ENCODE measurements at regions not wholly inside any gene's neighbourhood (a gene's known extent, or its start where the extent isn't known, plus 50 kb on each side); places are given as distances from the start of the nearest gene placed in this dataset.

DNA sequence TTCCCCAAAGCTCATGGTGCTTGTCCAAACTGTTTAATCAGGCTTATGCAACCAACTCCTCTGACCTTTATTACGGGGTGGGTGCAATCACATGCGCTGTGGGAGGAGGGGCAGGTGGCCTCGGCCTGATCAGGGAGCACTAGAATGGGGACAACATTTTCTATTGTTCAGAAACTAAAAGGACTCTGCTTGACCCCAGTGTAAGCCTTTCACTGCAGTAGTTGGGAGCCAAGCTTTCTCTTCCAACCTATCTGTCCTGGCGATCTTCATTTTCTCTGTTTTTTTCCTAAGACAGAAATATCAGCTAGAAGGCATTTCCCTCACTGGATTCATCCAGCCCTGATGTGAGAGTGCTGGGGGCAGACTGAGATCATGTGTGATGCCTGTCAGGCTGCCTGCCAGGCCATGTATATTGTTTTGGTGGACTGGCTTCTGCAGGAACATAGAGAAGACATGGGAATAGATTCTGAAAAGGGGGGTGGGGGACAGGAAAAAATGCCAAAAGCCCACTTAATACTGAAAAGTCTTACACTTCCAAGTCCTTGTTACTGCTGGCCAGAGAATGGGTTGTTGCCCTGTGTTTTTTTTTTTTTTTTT, 627.0 kb upstream of the TBL1XR1 start (continued):
- TF ChIP-seq ZNF224 (CRISPR knock-in tag; IDR thresholded peaks at IDR 0.05), result no peak
- TF ChIP-seq JUN (CRISPR knock-in tag; IDR thresholded peaks at IDR 0.05), result peak; percentile 83; the same call in 1 of the 2 replicates
- TF ChIP-seq ZNF543 (CRISPR knock-in tag; IDR thresholded peaks at IDR 0.05), result 0 out of 2 replicates have a peak, but pooled peaks have one; percentile 28
- TF ChIP-seq KAT7 (CRISPR knock-in tag; IDR thresholded peaks at IDR 0.05; ENCODE audit: borderline replicate concordance), result peak; percentile 86
- no peak for TF ChIP-seq ZNF598 (CRISPR knock-in tag; IDR thresholded peaks at IDR 0.05; ENCODE audit: borderline replicate concordance)
- TF ChIP-seq SSRP1 (CRISPR knock-in tag; IDR thresholded peaks at IDR 0.05), result no peak; the same call in 1 of the 2 replicates

DNA sequence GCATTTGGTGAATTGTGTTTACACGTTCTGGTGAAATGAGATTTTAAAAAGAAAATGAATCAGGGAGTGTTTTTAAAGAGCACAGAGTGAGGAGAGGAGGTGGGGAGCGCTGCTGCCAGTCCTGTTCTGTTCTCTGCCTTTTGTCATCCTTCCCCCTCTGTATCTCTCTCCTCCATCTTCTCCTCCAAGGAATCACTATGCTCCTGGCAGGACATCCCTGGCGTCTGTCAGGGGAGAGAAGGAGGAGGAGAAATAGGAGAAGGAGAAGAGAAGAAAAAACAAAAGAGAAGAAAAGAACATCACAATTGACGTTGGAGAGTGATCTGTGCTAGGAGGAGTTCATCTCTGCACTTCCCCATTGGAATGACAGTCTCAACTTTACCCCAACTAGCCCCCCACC, 627.6 kb upstream of the TBL1XR1 start:
- intact Hi-C loops (cut with micrococcal nuclease; ENCODE audit: unreplicated experiment), result loop anchor here (1.0 to 5.0 kb wide), 2 partner anchors 218 to 468 kb away; no protein-coding TSS in a partner anchor
- FAIRE-seq, result no peak

More for the DNA sequence above, 627.6 kb upstream of the TBL1XR1 start:
- Histone ChIP-seq H3K4me3 (replicated peaks in 1 of 3; ENCODE audit: insufficient read depth in 1 of 3, low read depth in 2 of 3, low read length in 3 of 3) (no peak overlapping the region), H3K4me2 (ENCODE audit: low read depth, low read length) (peak overlapping the region; percentile 56; the same call in 1 of the 2 replicates), H3K36me3 (replicated peaks in 1 of 2; ENCODE audit: control insufficient read depth in 1 of 2, insufficient read depth in 2 of 2, low read length in 2 of 2) (no peaks in the 10 kb centered on the region), H3K79me2 (ENCODE audit: insufficient read depth, low read length) (no peaks in the 10 kb centered on the region), H3K4me1 (ENCODE audit: insufficient read depth, low read length) (peaks cover 67% of the 10 kb centered on the region), H2AFZ (ENCODE audit: low read length) (no peak overlapping the region), H3K9ac (ENCODE audit: insufficient read depth, low read depth, low read length) (peak overlapping the region; percentile 52), H3K27me3 (ENCODE audit: control insufficient read depth in 1 of 2, insufficient read depth in 2 of 2, low read length in 2 of 2) (no peaks in the 10 kb centered on the region), H3K27ac (ENCODE audit: extremely low read length, insufficient read depth, low read length) (peak overlapping the region; percentile 85), H4K20me1 (ENCODE audit: insufficient read depth, low read length) (no peaks in the 10 kb centered on the region), H3K9me3 (ENCODE audit: low read length) (no peaks in the 10 kb centered on the region)
- TF ChIP-seq MTA3 (CRISPR knock-in tag; IDR thresholded peaks at IDR 0.05) (no peak), CHD4 (IDR thresholded peaks at IDR 0.05; ENCODE audit: borderline replicate concordance, low read length) (no peak), YEATS2 (CRISPR knock-in tag; IDR thresholded peaks at IDR 0.05; ENCODE audit: borderline replicate concordance) (0 out of 2 replicates have a peak, but pooled peaks have one; percentile 6), TBX2 (CRISPR knock-in tag; IDR thresholded peaks at IDR 0.05; ENCODE audit: borderline replicate concordance) (no peak)
- ChIA-PET POLR2A (no interaction called here), CTCF (ENCODE audit: low intra/inter-chr PET ratio, low total read pairs) (no interaction called here)
- no TSS peak for BruUV-seq (replicated peaks)
- DNase-seq (ENCODE audit: low spot score), result no peak
- in situ Hi-C loops (cut with HindIII; ENCODE audit: extremely low pct_ligation_motif_present, low pct_unique_long_range_greater_than_20kb), result no loop called here
- WGBS (ENCODE audit: low lambda C conversion rate), result 67% methylated on average over 4 of the region's 4 CpGs
- no peak for ATAC-seq
